NB4 (cell line): ENCODE measurements at regions not wholly inside any gene's neighbourhood (a gene's known extent, or its start where the extent isn't known, plus 50 kb on each side); places are given as distances from the start of the nearest gene placed in this dataset.

Experiments
- TF ChIP-seq, protein P1 (sequence below): IDR thresholded peaks from one replicate; pipeline ENCODE4 v1.5.1; 2012; ENCODE audit warnings: low read depth, low read length
- TF ChIP-seq, protein P2 (sequence below): IDR thresholded peaks from 2 replicates; pipeline ENCODE4 v1.6.1; 2011; ENCODE audit warnings: low read depth, low read length

DNA sequence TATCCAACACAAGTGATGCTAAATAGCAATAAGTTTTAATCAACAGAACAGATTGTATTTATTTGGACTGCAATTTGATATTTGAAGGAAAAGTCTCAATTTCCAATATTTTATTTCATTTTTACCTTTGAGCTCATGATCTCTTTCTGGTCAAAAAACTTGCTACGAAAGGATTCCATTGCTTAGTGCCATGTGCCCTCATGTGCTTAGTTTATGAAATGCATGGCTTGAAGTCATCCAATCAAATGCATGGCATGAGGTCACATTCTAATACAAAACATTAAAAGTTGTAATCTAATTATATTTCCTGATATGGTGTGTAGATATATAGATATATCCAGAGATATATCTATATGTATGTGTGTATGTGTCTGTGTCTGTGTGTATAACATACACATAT is 321.2 kb upstream of the ADGRB3 start:
- TF ChIP-seq, protein P1, sequence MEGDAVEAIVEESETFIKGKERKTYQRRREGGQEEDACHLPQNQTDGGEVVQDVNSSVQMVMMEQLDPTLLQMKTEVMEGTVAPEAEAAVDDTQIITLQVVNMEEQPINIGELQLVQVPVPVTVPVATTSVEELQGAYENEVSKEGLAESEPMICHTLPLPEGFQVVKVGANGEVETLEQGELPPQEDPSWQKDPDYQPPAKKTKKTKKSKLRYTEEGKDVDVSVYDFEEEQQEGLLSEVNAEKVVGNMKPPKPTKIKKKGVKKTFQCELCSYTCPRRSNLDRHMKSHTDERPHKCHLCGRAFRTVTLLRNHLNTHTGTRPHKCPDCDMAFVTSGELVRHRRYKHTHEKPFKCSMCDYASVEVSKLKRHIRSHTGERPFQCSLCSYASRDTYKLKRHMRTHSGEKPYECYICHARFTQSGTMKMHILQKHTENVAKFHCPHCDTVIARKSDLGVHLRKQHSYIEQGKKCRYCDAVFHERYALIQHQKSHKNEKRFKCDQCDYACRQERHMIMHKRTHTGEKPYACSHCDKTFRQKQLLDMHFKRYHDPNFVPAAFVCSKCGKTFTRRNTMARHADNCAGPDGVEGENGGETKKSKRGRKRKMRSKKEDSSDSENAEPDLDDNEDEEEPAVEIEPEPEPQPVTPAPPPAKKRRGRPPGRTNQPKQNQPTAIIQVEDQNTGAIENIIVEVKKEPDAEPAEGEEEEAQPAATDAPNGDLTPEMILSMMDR: no peak
- TF ChIP-seq, protein P2, sequence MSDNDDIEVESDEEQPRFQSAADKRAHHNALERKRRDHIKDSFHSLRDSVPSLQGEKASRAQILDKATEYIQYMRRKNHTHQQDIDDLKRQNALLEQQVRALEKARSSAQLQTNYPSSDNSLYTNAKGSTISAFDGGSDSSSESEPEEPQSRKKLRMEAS: 0 out of 2 replicates have a peak, but pooled peaks have one; percentile 24
